NB4 (cell line): ENCODE measurements at regions not wholly inside any gene's neighbourhood (a gene's known extent, or its start where the extent isn't known, plus 50 kb on each side); places are given as distances from the start of the nearest gene placed in this dataset.

Experiments used
- DNase-seq: peaks from one replicate; pipeline ENCODE4 v3.0.0; 2010; ENCODE audit warnings: low read depth
- H3K4me3 ChIP-seq: one replicate; pipeline ENCODE4 v1.5.1; 2011; ENCODE audit warnings: mild to moderate bottlenecking, low read depth, low read length, moderate library complexity
- MYC ChIP-seq: IDR thresholded peaks from 2 replicates; pipeline ENCODE4 v1.6.1; 2011; ENCODE audit warnings: low read depth, low read length
- POLR2A ChIP-seq: IDR thresholded peaks from 2 replicates; pipeline ENCODE4 v1.6.1; 2011; ENCODE audit warnings: mild to moderate bottlenecking; ENCODE audit not compliant: insufficient read length; ENCODE audit errors: extremely low read depth
- TF ChIP-seq, protein P1 (sequence below): IDR thresholded peaks from 2 replicates; pipeline ENCODE4 v1.6.1; 2011; ENCODE audit warnings: low read depth, low read length
- TF ChIP-seq, protein P2 (sequence below): IDR thresholded peaks from one replicate; pipeline ENCODE4 v1.5.1; 2012; ENCODE audit warnings: low read depth, low read length

DNA sequence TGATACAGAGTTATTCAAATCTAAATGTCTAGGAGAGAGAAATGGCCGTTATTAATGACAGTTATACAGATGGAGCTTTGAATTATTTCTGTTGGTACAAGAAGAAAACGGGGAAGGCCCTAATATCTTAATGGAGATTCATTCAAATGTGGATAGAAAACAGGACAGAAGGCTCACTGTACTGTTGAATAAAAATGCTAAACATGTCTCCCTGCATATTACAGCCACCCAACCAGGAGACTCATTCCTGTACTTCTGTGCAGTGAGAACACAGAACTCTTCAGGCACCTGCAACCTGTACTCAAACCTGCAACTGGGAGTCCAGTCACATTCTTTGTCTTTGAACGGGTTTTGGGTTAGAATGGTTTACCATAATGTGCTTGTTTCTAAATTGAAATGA, 403.2 kb downstream of the DAD1 start:
- DNase-seq: no peak
- H3K4me3 ChIP-seq: no peak overlapping the region
- TF ChIP-seq, protein P1, sequence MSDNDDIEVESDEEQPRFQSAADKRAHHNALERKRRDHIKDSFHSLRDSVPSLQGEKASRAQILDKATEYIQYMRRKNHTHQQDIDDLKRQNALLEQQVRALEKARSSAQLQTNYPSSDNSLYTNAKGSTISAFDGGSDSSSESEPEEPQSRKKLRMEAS: no peak

DNA sequence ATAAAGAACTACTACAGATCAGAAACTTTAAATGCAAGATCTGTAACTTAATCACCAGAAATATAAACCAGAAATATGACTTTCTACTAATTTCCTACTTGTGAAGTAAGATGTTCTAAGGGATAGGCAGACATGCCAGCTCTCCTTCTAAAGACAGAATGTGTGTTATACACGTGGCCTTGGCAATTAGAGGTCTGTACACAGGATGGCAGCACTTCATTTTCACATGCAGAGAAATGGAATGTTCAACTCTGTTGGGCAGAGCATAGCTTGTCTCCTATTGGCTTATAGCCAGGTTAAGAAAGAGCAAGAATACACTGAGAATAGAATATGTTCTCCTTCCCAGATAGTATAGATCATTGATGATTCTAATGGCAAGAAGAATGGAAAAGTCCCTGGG, 403.8 kb downstream of the DAD1 start:
- DNase-seq: peak; percentile 23
- TF ChIP-seq, protein P1: peak; percentile 74
- no peak for TF ChIP-seq POLR2A
- TF ChIP-seq MYC: peak; percentile 44; the same call in 1 of the 2 replicates
- TF ChIP-seq, protein P2, sequence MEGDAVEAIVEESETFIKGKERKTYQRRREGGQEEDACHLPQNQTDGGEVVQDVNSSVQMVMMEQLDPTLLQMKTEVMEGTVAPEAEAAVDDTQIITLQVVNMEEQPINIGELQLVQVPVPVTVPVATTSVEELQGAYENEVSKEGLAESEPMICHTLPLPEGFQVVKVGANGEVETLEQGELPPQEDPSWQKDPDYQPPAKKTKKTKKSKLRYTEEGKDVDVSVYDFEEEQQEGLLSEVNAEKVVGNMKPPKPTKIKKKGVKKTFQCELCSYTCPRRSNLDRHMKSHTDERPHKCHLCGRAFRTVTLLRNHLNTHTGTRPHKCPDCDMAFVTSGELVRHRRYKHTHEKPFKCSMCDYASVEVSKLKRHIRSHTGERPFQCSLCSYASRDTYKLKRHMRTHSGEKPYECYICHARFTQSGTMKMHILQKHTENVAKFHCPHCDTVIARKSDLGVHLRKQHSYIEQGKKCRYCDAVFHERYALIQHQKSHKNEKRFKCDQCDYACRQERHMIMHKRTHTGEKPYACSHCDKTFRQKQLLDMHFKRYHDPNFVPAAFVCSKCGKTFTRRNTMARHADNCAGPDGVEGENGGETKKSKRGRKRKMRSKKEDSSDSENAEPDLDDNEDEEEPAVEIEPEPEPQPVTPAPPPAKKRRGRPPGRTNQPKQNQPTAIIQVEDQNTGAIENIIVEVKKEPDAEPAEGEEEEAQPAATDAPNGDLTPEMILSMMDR: no peak

DNA sequence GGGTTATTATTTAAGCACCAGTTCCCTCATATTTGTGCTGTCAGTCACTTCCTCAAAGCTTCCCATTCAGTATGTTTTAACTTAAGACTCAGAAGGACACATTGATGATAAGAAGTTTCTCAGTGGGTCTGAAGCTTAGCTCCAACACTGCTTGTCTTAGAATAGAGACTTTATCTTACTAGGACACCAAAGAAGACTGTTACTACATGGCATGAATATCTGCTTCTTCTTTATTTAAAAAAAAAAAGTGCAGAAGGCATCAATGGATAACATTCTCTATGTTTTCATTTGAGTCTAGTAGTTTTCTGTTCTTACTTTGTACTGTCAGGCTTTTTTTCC, 404.2 kb downstream of the DAD1 start:
- DNase-seq: no peak
- no peak for TF ChIP-seq MYC
- TF ChIP-seq, protein P1: no peak
- no peak for TF ChIP-seq POLR2A
- TF ChIP-seq, protein P2: no peak
- H3K4me3 ChIP-seq: no peak overlapping the region

More for the DNA sequence above, 403.8 kb downstream of the DAD1 start:
- H3K4me3 ChIP-seq: no peak overlapping the region

DNA sequence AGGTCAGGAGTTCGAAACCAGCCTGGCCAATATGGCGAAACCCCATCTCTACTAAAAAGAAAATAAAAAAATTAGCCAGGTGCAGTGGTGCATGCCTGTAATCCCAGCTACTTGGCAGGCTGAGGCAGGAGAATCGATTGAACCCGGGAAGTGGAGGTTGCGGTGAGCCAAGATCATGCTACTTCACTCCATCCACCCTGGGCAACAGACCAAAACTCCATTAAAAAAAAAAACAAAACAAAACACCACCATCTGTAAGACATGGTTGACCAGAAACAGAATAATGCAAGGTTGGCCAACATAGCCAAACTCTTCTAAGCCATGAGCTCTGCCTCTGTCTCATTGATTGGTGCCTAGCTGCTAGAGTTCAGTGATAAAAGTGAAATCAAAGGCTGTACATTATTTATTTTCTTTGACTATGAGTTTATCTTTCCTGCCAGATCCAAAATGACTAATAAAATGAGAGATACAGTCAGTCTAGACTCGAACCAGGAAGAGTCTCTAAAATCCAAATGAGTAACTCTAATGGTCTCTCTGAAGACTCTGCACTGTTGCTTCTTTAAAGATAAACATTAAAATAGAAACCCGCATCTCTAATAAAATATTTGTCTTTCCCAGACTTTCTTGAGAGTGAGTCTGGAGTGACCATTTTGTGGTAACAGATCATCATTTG, 404.7 kb downstream of the DAD1 start:
- H3K4me3 ChIP-seq: no peak overlapping the region
- TF ChIP-seq, protein P1: no peak
- TF ChIP-seq POLR2A: no peak
- no peak for TF ChIP-seq MYC
- TF ChIP-seq, protein P2: no peak
- DNase-seq: no peak

DNA sequence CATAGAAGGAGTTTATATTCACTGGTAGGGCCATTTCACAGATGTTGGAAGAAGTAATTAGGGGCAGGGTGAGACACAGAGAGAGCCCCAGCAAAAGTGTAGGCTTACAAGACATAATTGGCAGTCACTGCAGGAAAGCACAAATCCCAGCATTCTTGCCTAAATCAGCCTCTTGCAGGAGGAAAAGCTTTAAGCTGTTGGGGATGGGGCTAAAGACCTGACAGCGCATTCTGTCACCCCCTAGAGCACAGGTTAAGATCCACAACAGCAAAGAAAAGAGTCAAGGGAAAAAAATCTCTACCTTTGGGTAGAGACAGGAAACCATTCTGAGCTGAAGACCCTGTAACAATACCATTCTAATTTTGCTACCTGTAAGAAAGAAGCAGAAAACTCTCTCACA, 409.0 kb downstream of the DAD1 start:
- no peak overlapping the region for H3K4me3 ChIP-seq
- no peak for DNase-seq
- TF ChIP-seq, protein P2: no peak
- TF ChIP-seq MYC: no peak
- TF ChIP-seq, protein P1: no peak
- no peak for TF ChIP-seq POLR2A

DNA sequence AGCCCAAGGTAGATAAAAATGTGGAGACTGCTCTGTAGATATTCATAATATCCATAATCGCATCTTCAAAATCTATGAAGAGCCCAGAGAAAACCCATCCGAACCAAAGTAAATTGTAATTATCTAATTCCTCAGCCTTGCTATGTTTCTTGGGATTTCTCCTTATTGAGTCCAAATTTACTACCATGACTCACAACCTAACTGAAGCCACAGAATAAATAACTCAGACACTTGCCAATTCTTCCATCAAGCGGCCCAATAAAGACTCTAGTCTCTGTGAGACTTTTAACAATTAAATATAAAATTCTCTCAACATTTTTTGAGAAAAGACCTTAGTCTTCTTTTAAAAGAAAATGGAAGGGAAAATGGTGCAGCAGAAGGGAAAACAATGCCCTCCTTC, 409.8 kb downstream of the DAD1 start:
- TF ChIP-seq, protein P2: no peak
- TF ChIP-seq, protein P1: no peak
- TF ChIP-seq MYC: no peak
- no peak overlapping the region for H3K4me3 ChIP-seq
- no peak for DNase-seq
